Epidermal melanocyte (primary cell): ENCODE measurements at regions not wholly inside any gene's neighbourhood (a gene's known extent, or its start where the extent isn't known, plus 50 kb on each side); places are given as distances from the start of the nearest gene placed in this dataset.

ENCODE experiments used
- DNase-seq: peaks from one replicate; pipeline ENCODE4 v3.0.0; 2011; ENCODE audit warnings: low spot score; ENCODE audit not compliant: insufficient read length

GRCh38 chr6:165758441-165758840 is 95.4 kb upstream of the PDE10A start:
- no peak for DNase-seq

DNA sequence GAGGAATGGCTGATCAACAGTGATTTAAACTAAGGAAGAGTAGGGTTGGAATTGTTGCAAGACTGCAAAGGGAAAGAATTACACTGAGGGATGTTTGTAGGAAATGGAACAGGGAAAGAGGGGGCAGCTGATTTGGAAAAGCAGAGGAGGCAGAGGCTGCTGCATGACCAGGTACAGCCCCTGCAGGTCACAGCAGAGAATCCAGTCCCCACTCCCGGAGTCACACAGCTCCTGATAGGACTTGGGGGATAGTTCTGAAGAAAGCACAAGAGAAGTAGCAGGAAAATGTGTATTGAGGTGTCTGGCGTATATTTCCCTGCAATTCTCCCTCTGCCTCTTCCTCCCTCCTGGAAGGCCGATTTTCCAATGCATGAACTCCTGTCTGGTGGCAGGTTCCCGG is 92.5 kb upstream of the PDE10A start:
- no peak for DNase-seq

DNA sequence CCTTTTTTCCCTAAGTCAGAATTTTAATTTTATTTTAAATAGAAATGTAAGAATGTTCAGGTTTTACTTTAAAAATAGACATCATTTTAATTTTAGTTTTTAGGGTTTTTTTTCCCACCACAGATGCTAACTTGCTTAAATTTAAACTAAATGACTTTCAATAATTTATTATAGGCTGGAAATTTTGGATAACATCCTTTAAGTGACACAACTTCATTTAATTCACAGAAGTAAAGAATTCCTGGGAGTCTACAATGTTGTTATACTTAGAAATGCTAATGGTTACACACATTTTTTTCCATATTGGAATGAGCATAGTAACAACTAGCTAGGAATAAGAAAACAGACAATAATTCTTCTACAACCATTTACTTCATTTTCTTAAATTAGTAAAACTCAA is 90.5 kb upstream of the PDE10A start:
- no peak for DNase-seq

- no peak for DNase-seq
These were observed 89.4 kb upstream of the PDE10A start for GRCh38 chr6:165752451-165752850.

GRCh38 chr6:165751486-165751885 is 88.4 kb upstream of the PDE10A start:
- DNase-seq = no peak

- DNase-seq = no peak
These were observed 86.1 kb upstream of the PDE10A start for GRCh38 chr6:165749163-165749562.

DNA sequence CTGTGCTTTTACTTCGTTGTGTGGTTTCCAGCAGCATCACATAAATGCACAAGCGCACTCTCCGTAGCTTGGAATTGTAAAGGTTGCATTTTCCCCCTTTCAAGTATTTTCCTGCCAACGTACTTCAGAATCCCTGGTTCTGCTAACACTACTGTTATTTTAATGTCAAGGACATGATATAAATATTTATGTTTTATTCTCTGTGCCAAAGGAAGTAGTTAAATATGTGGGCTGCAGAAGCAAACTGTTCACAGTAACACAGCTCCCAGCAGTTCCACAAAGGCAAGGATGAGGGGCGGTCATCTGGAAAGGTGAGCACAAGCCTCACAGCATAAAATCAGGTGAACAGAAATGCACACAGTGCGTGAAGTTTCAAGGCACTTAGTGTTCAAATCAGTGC is 85.3 kb upstream of the PDE10A start:
- DNase-seq = no peak

- DNase-seq = no peak
These were observed 84.9 kb upstream of the PDE10A start for GRCh38 chr6:165747963-165748362.

- no peak for DNase-seq
These were observed 83.3 kb upstream of the PDE10A start for GRCh38 chr6:165746331-165746730.

- DNase-seq = no peak
These were observed 82.5 kb upstream of the PDE10A start for GRCh38 chr6:165745492-165745891.

GRCh38 chr6:165744555-165745228 is 81.7 kb upstream of the PDE10A start:
- no peak for DNase-seq

GRCh38 chr6:165743366-165743898 is 80.4 kb upstream of the PDE10A start:
- no peak for DNase-seq

- no peak for DNase-seq
These were observed 79.0 kb upstream of the PDE10A start for GRCh38 chr6:165742047-165742446.

DNA sequence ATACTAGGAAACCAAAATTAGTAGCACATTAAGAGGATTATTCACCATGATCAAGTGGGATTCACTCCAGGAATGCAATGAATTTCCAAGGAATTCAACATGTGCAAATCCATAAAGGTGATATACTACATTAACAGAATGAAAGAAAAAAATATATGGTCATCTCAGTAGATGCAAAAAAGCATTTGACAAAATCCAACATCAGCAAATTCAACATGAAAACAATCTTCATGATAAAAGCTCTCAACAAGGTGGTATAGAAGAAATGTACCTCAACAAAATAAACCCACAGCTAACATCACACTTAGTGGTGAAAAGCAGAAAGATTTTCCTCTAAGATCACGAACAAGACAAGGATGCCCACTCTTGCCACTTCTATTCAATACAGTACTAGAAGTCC is 74.4 kb upstream of the PDE10A start:
- no peak for DNase-seq

DNA sequence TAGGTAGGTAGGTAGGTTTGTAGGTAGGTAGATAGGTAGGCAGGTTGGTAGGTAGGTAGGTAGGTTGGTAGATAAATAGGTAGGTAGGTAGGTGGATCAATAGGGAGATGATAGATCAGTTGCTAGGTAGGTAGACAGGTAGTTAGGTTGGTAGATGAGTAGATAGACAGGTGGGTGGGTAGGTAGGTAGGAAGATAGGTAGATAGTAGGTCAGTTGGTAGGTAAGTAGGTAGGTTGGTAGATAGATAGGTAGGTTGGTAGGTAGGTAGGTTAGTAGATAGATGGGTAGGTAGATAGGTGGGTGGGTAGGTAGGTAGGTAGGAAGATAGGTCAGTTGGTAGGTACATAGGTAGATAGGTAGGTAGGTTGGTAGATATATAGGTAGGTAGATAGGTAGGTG is 72.0 kb upstream of the PDE10A start:
- DNase-seq = no peak

- DNase-seq = no peak
These were observed 70.4 kb upstream of the PDE10A start for GRCh38 chr6:165733489-165733791.

GRCh38 chr6:165732696-165733488 is 69.9 kb upstream of the PDE10A start:
- no peak for DNase-seq

GRCh38 chr6:165729307-165729936 is 66.4 kb upstream of the PDE10A start:
- DNase-seq = peak; percentile 49

- no peak for DNase-seq
These were observed 65.2 kb upstream of the PDE10A start for GRCh38 chr6:165728216-165728615.

DNA sequence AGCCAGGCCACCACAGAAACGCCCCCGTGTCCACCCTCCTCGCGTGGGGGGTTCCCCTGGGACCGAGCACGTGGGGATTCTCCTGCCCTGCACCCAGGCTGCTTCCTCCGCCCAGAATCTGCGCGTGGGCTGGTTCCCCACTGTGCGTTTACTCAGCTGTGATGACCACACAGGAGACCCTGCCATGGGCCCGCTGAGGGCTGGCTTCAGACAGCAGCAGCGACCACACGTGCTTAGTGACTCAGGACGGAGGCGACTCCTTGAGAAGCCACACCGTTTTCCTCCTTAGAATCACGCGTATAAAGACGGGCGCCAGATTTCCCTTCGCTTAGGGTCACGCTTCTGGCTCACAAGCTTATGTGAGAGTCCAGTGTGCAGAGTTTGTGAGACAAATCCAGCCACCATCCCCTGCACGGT is 63.9 kb upstream of the PDE10A start:
- DNase-seq = no peak

DNA sequence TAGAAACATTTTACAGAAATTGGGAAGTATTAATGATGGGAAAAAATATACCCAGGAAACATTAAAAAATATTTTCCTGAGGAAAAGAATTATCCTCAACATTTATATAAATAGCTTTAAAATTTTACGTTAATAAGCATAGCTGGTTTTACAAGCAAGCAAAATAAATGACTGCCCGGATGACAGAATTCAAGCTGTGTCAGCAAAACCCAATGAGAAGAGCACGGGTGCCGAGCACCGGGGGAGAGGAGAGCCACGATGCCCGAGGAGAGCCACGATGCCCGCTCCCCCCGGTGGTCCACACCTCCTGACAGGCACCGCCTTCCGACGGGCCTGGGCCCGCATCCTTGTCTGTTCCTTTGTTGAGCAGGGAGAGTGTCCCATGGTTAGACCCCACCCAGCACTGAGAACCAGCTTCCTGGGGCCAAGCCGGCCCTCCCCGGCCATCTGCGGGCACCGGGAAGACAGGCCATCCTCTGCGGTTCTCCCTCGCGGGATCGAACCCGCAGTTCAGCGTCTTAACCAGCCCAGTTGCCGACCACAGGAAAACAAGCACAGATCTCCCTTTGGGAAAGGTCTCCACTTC is 63.3 kb upstream of the PDE10A start:
- no peak for DNase-seq

GRCh38 chr6:165725201-165725600 is 62.2 kb upstream of the PDE10A start:
- no peak for DNase-seq
